NCI-H2107 (cell line): ENCODE measurements at regions not wholly inside any gene's neighbourhood (a gene's known extent, or its start where the extent isn't known, plus 50 kb on each side); places are given as distances from the start of the nearest gene placed in this dataset.

Experiments used
- DNase-seq: peaks from one replicate; lab custom pipeline; 2025; lab: John Stamatoyannopoulos, UW

DNA sequence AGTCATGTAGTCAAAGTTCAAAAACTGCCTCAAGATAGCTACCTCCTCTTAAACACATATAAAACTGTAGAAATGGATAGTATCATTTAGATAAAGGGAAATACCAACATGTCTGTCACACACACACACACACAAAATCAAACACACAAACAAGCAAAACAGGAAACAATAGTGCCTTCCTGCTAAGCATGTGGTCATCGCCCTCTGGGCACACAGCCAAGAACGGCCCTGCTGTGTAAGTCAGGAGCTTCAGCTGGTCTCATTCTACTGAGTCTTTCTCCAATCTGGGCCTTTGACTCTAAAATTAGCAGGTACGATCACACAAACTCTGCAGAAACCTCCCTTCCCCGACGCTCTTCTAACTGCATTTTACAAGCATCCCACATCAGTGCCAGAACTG lies 272.2 kb upstream of the CHRNA7 start:
- peak; percentile 36 for DNase-seq

DNA sequence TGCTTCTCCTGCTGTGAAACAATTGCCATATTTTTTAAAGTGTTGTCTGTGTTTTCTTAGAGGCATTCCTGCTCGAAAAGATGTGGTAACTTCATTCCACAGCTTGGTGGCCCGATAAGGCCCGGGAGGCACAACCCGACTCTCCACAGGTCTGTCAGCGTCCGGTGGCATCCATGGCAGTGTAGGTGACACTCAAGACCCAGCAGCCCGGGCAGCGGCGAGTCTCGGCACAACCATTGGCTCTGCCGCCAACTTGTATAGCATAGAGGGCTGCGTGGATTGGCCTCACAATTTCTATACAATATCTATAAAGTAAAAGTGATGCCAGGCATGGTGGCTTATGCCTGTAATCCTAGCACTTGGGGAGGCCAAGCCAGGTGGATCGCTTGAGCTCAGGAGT lies 262.3 kb upstream of the CHRNA7 start:
- no peak for DNase-seq

DNA sequence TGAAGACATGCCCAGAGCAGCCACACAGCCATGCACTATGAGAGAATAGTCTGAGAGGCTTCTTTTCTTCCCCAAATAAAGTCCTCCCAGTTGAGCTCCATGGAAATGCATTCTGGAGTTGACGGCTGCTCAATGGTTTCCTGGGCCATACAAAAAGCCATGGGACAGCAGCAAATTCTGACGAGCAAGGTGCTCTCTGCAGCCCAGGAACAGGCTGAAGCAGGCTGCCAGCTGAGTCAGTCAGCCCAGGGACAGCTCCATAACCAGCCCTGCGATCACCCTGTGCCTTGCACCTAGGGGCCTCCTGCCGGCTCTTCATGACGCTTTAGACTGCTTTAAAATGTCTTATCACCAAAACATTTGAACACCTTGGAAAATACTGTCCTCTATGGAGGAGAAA lies 256.3 kb upstream of the CHRNA7 start:
- no peak for DNase-seq

DNA sequence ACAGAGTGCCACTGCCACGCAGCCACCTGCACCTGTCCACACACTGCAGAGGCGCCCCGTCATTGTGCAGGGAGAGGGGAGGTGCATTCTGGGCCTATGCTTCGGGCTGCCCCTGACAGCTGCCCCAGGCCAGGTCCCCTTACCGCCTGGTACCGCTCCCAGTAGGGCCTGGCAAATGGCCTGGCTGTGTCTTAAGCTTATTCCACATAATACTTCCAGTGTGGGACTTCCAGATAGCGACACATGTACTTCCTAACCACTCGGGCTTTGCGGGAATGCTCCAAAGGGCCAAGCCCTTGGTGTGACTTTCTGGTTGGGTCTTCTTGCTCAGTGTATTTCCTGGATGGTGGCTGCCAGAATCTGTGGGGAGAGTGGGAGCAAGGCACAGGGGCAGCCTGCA lies 254.3 kb upstream of the CHRNA7 start:
- no peak for DNase-seq

DNA sequence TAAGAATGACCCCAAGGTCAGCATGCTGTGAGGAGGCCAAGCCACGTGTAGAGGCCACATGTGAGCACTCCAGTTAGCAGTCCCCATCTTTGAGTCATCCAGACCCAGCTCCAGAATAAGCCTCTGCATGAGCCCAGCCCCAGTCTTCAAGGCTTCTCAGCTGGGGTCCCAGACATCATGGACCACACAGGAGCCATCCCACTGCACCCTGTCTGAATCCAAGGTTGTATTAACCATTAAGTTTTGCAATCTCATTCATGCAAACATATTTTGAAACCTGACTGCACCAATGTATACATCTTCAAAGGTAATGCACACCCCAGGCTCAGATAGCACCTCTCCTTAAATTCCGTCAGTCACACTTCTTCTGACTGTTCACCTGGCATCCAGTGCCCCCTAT lies 249.1 kb upstream of the CHRNA7 start:
- DNase-seq: no peak

DNA sequence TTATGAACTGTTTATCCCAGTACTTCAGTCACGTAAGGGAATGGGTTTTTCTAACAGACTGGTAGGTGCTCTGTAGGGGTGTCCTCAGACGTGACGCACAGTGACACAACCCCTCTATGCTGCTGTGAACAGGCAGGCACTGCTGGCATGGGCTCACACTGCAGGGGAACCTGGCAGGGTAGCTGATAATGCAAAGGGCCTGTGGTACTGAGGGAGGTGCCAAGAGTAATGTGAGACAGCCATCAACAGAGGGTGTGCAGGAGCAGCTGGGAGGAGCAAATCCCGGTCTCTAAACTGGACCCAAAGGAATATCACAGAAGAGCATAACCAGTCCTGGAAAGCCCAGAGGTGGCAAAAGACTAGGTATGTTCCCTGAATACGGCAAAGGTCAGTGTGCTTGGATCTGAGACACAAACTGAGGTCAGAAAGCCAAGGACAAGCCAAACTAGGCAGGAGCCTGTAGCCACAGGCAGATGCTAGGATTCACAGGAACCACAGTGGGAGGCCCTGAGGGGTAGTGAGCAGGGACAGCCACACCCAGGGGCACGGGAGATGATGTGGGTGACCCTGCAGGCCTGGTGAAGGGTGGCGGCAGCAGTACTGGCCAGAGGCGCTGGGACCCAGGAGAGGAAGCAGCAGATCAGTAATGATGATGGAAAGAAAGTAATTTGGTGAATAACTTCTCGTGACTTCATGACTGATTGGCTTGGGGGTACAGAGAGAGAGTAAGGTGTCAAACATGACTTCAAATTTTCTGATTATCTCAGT lies 248.1 kb upstream of the CHRNA7 start:
- no peak for DNase-seq

DNA sequence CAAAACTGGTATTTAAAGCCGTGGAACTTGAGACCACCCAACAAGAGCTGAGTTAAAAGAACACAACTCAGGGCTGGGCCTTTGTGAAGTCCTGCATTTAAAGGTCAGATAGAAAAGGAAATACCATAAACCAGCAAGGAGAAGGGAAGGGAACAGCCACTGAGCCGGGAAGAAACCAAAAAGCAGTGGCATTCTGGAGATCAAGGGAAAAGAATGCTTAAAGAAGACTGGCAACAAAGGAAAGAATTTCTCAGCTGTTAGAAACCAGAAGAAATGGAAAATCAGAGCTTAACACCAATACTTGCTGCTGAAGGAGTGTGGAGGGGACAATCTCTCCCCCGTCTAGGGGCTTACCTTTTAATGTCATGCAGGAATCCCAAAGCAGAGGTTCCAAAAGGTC lies 247.4 kb upstream of the CHRNA7 start:
- no peak for DNase-seq

DNA sequence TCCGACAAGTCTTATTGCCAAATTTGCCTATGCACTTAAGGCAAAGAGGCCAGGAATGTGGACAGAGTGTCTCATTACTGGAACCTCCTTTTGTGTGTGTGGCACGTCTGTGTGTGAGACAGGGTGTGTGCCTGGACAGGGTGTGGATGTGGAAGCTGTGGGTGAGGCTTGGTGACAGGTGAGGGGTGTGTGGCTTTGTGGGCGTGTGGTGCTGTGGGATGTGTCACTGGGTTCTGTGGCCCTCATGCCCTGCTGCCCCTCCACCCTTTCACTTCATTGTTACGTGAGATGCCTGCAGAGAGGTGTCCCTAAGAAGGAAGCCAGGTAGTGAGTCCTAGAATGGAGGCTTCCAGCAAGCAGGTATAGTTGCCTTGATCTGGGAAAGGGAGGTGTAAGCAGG lies 244.0 kb upstream of the CHRNA7 start:
- no peak for DNase-seq

DNA sequence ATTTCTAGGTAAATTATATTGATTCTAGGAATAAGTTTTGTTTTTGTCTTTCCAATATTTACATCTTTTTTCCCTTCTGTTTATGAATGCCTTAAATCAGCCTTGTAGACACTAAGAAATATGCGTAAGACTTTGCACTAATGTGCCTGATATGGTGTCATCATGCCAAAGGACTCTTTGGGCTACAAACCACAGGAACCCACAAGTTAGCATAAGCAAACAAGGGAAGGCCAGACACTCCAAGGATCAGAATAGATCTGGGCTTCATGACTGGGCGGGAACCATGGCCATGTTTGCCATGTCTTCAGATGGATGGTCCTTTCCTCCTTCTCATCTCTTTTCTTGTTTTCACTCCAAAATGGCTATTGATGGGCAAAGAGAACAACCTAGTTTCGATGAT lies 242.2 kb upstream of the CHRNA7 start:
- DNase-seq: no peak

DNA sequence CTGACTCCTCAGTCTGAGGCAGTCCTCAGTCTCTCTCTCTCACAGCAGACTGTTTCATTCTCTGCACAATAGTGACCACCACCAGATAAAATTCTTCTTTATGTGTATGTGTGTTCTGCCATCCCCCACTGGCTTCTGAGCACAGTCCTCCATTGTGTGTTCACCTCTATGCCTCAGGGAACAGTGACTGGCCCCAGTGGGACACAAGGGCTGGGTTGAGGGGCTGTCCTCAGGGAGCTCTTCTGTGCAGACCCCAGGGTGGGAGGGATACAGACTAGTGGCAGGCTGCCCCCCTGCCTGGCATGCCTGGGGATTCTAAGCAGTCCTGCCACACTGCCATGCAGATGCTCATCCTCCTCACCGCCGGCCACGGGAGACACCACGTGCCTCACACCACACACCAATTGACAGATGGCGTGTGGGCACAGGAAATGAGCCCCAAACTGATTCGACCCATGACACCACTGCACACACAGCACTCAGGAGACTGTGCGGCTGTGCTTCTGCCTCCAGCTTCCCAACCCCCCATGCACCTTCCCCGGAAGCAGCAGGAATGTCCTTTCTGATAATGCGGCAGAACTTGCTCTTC lies 237.6 kb upstream of the CHRNA7 start:
- no peak for DNase-seq

DNA sequence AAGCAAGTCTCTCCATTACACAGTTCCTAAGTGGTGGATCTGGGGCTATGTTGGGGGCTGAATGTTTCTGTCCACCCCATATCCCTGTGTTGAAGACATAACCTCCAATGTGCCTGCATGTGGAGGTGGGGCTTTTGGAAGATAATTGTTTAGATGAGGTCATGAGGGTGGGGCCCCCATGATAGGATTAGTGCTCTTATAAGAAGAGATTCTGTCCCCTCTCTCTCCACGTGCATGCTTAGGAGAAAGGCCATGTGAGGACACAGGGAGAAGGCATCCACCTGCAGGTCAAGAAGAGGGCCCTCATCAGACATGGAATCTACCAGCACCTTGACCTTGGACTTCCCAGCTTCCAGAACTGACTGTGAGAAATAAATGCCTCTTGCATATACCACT lies 231.0 kb upstream of the CHRNA7 start:
- DNase-seq: no peak

DNA sequence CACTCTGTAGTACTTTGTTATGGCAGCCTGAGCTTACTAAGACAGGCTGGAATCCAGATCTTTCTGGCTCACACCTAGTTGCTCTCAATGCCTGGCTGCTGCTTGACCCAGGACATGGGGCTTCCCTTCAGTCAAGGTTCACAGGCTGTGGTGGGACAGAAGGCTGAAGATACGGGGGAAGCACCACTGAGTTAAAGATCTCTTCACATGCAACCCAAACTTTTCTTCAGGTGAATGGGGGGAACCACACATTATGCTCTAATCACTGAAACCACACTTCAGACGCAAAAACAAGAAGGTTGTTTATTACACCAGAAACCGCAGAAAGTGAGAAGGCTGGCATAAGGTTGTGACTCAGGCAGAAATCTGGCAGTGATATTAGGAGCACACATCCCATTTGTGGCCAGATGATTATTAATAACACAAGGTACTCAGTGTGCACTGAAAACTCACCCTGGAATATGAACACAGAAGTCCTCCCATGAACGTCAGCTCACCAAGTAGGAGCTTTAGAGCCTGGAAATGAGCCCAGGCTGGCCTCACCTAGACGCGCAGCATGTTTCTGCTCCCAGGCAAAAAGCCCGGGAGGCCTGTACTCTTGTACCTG lies 230.5 kb upstream of the CHRNA7 start:
- DNase-seq: no peak

DNA sequence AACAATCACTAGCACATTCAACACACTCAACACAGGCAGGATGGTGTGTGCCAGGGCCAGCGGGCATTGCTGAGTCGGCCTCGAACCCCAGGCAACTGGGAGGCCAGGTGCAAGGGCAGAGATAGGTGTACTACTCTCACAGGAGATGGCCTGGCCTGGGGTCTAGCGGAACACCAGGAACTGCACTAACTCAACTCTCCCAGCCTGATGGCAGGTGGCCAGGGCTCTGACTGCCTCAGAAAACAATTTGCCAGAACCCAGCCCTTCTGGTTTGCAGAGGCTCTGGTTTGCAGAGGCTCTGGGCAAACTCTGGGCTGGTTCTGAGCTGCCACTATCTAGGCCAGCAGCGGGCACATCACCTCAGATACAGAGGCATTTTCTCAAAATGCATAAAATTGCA lies 229.2 kb upstream of the CHRNA7 start:
- DNase-seq: peak; percentile 0

DNA sequence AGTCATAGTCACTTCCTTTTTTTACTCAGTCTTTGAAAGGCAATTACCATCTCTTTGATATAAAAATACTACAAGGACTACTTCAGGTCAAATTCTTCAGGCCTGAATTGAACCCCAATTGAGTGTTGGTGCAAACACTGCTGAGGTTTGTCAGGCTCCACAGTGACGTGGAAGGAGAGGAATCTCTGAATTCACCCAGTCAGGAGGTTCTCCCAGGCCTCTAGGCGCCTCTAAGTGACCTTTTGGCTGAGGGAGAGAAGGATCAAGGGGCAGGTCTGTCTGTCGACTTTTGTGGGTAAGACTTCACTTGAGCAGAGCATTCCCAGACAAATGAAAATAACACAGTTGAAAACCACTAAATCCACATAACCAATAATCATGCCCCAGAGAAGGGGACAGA lies 227.6 kb upstream of the CHRNA7 start:
- DNase-seq: no peak

DNA sequence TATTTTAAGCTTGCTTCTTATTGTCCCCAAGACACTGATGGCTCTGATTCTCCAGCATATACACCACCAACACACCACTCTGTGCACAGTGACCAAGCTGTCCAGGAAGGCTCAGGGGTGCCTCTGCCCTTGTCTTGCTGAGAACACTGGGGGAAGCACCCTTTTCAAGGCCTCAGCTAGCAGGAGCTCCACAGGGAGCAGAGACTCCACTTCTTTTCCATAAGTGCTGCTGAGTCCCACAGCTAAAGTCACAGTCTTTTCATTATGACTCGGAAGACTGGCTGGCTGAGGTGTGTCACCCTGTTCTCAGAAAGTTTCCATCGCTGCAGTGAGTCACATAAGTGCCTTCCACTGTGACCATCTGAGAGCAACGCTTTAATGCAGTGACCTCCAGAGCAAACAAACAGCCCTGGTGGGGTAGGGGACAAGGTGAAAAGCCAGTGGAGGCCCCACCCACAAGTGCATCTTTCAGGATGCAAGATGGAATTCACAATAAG lies 226.9 kb upstream of the CHRNA7 start:
- no peak for DNase-seq

DNA sequence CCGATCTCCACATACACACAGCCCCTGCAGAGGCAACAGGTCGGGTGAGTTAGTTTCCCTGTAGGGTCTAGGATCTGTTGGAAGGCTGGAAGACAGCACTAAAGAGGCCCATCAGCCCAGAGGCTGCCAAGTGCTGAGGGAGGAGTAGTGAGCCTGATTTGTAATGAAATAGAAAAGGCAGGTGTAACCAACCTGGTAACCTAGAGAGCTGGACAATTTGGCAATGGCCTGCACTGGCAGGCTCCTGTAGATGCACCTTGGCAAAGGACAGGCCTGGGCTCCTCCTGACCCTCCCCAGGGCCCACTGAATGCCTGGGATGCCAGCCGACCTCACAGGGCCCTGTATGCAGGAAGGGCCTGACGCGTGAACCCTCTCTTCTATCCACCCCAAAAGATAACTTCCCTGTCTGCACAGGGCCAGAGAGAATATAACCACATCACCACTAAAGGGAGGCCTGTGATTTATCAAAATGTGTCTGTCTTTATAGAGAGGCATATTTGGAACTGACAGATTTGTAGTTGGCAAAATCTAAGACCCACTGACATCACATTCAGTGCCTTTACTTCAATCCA lies 225.1 kb upstream of the CHRNA7 start:
- no peak for DNase-seq

DNA sequence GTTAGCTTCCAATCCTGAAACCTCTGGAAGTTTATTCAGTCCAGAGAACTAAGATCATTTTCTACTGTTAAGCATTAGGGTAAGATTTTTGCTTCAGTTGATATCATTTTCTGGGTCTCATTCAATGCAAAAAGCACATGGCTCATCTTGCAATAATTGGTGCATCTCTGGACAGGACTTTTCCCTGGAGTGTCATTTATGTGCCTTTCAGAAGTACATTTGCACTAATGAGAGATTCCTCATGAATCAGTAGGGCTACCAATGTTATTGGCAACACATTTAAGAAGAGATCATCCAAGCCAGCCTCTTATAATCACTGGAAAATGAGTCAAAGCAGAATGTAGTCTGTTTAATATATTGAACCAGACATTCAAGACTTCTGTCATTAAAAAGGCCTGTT lies 224.2 kb upstream of the CHRNA7 start:
- no peak for DNase-seq

DNA sequence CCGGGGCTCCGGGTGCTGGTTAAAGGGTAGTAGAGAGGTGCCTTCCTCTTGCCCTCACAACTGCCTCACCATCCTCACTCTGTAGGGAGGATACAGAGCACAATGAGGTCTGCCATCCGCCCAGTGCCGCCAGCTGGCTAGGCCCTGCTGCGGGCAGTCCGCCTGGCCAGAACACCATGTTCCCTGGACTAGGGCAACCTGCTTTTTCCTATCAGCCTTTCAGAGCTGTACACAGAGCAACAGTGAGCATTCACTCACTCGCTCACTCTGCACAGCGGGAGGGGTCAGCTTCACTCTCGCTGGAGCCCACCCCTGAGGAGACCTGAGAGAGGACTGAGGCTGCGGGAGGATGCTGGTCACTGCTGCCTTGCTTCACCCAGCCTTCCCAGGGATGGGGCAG lies 218.7 kb upstream of the CHRNA7 start:
- no peak for DNase-seq

DNA sequence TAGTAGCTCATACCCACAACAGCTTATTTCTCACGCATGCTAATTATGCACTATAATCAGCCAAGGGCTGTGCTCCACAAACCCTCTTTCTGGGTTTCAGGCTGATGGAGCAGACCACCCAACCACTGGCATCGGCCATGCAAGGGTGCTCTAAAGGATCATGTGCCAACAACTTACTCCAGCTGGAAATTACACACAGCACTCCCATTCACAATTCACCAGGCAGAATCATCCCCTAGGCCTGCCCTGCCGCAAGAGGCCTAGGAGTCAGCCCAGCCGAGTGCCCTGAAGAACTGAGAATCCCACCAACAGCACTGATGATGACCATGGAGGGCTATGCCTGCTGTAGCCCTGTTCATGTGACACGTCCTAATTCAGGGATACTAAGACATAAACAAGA lies 216.2 kb upstream of the CHRNA7 start:
- no peak for DNase-seq

DNA sequence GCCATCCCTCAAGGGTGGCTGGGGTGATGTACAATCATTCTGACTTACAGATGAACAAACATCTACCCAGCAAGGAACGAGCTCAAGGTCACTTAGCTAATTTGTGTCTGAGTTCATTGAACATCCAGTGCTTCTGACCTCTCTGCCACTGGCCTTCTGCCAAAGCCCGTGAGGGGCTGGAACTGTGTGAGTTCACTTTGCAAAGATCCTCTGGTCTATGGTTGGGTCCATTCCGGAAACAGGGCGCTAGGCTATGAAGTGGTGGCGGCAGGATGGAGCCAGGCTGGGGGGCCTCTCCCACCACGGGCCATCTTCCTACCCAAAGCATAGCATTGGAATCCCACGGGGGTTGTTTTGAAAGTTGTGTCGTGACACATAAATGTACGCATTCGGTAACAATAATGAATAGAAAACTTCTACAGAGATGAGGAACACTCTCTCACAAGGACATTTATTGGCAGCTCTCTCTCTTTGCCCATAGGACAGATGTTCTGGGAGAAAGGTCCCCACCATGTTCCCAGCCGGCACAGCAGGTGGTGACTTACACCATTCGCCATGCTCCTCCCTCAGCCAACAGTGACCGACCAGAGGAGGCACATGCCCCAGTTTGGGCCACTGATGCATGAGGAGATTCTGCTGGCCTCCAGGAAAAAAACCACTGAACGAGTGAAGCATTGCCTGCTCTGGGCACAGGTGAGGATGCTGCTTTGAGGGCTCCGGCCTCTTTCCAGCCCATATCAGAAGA lies 214.7 kb upstream of the CHRNA7 start:
- DNase-seq: no peak

DNA sequence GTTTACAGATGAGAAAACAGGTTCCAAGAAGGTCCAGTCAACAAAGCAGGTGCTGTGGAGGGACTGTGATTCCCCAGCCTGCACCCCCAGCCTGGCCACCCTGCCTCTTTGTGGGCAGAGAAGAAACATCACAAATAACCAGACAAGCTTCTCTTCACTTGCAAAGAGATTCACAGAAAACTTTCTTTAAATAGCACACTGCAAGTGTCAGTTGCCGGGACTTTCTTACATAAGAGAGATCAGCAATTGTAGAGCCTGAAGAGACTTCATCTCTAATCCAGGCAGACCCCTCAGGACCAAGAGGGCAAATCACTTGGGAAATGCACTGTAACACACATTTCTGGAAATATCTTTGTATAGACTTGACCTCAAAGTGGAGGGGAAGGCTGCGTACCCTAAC lies 207.9 kb upstream of the CHRNA7 start:
- no peak for DNase-seq

DNA sequence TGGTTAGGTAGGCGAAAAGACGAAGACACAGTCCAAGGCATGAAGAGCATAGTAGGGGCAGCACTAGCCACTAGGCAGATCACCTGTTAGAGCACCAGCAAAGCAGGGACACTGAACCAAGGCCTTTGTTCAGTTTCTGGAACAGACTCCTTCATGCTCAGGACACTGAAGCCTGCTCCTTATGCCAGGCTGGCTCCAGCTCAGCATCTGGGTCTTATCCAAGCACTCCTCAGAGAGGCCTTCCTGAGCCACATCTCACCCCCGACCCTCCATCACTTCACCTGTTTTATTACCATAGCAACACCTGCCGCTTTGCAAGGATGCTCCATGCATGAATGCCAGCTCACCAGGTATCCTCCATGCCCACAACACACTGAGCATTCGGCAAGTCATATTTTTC lies 206.3 kb upstream of the CHRNA7 start:
- DNase-seq: no peak

DNA sequence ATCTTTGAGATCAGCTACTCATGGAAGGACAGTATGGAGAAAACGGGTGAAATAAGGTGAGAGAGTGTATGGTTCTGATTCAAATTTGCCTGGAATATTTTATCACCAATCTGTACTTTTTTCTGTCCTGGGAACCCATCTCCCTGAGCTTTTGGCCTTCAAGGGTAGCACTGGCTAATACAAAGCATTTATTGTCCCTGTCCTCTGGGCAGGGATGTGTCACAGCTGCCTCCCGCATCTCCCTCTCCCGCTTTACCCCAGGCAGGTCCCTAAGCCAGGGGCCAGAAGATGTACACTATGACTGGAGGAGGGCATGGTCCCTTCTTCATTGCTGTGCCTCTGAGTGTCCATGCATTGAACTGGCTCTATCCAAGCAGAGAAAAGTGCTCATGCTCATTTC lies 201.7 kb upstream of the CHRNA7 start:
- no peak for DNase-seq
